ENCODE measurements at regions not wholly inside any gene's neighbourhood (a gene's known extent, or its start where the extent isn't known, plus 50 kb on each side); places are given as distances from the start of the nearest gene placed in this dataset.
A peak's percentile ranks its signal among the peaks of the same experiment; 100 is the strongest.
"Not testable (repeated sequence)": the region's sequence is repeated elsewhere in the genome, so short reads cannot be mapped to it uniquely, and the experiment has no call there.

- DNase-seq, result no peak
Measured at GRCh38 chr12:67085699-67086098, 183.5 kb upstream of the CAND1 start.

- no peak for DNase-seq
Measured at GRCh38 chr12:67086116-67086515, 183.0 kb upstream of the CAND1 start.

GRCh38 chr12:67088401-67089118, 180.6 kb upstream of the CAND1 start:
- DNase-seq, result no peak

GRCh38 chr12:67091204-67091603, 178.0 kb upstream of the CAND1 start:
- DNase-seq, result no peak

GRCh38 chr12:67091678-67092077, 177.5 kb upstream of the CAND1 start:
- DNase-seq, result no peak

- not testable (repeated sequence) for DNase-seq
Measured at GRCh38 chr12:67092934-67093333, 176.2 kb upstream of the CAND1 start.

GRCh38 chr12:67096533-67097318, 172.4 kb upstream of the CAND1 start:
- no peak for DNase-seq

- no peak for DNase-seq
Measured at GRCh38 chr12:67099858-67100257, 169.3 kb upstream of the CAND1 start.

- no peak for DNase-seq
Measured at GRCh38 chr12:67103521-67103920, 165.6 kb upstream of the CAND1 start.

- no peak for DNase-seq
Measured at GRCh38 chr12:67107235-67107634, 161.9 kb upstream of the CAND1 start.

- no peak for DNase-seq
Measured at GRCh38 chr12:67107751-67108269, 161.3 kb upstream of the CAND1 start.

- not testable (repeated sequence) for DNase-seq
Measured at GRCh38 chr12:67110345-67110744, 158.8 kb upstream of the CAND1 start.

- DNase-seq, result no peak
Measured at GRCh38 chr12:67111182-67111581, 158.0 kb upstream of the CAND1 start.

GRCh38 chr12:67112586-67112985, 156.6 kb upstream of the CAND1 start:
- DNase-seq, result no peak

GRCh38 chr12:67116134-67116533, 153.0 kb upstream of the CAND1 start:
- no peak for DNase-seq

- no peak for DNase-seq
Measured at GRCh38 chr12:67122584-67122983, 146.6 kb upstream of the CAND1 start.

- no peak for DNase-seq
Measured at GRCh38 chr12:67137256-67137655, 131.9 kb upstream of the CAND1 start.

- DNase-seq, result no peak
Measured at GRCh38 chr12:67141296-67142018, 127.7 kb upstream of the CAND1 start.

GRCh38 chr12:67145692-67146091, 123.5 kb upstream of the CAND1 start:
- no peak for DNase-seq

- DNase-seq, result no peak
Measured at GRCh38 chr12:67147030-67147429, 122.1 kb upstream of the CAND1 start.

- no peak for DNase-seq
Measured at GRCh38 chr12:67147447-67147846, 121.7 kb upstream of the CAND1 start.

- no peak for DNase-seq
Measured at GRCh38 chr12:67148265-67148664, 120.9 kb upstream of the CAND1 start.

- DNase-seq, result peak; percentile 9
Measured at GRCh38 chr12:67151886-67152285, 117.3 kb upstream of the CAND1 start.

Data from right kidney (tissue), 1 donor.